ENCODE measurements at regions not wholly inside any gene's neighbourhood (a gene's known extent, or its start where the extent isn't known, plus 50 kb on each side); places are given as distances from the start of the nearest gene placed in this dataset.

DNA sequence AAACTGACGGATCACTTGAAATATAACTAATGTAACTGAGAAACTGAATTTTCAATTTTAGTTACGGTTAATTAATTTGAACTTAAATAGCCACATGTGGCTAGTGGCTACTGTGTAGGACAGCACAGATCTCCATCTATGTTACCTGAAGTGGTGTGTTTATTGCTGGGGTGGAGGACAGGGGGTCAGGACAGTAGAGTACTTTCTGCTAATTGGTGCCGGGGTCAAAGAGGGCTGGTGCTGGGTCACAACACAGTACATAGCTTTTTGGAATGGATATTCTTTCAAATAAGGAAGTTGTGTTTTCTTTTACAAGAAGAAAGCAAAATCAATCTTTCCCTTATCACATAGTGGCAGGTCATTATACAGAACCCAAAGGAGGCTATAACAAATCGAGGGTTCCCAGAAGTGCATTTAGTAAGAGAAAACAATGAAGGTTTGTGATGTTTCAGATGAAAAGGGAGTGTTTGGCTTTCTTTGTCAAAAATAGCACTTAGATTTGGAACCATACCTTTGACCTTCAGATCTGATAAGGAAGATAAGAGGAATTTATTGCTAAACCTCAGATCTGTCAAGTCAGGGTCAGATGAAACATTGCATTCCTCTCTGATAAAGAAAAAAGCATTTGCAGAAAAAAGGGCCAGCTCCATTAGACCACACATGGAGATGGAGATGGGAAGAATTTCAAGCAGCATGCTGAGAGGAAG is 384.5 kb downstream of the AASDHPPT start:
- no peak overlapping the region for H3K27ac ChIP-seq (ENCODE audit: extremely low read depth, low read depth, low read length)
- H3K4me3 ChIP-seq, result no peak overlapping the region
- ChIA-PET POLR2A (no interaction called here), CTCF (ENCODE audit: low intra/inter-chr PET ratio) (no interaction called here)
- no peaks in the 10 kb centered on the region for H3K4me1 ChIP-seq (replicated peaks in 1 of 2; ENCODE audit: control insufficient read depth in 2 of 2, insufficient read depth in 2 of 2, low read length in 2 of 2)
- H3K9me3 ChIP-seq (replicated peaks; ENCODE audit: control insufficient read depth, insufficient read depth, low read depth, low read length), result no peaks in the 10 kb centered on the region
- no peak for DNase-seq (ENCODE audit: extremely low read depth in 1 of 4, low spot score in 3 of 4)
- no peaks in the 10 kb centered on the region for H4K20me1 ChIP-seq (replicated peaks; ENCODE audit: control insufficient read depth, insufficient read depth, low read length)
- no peaks in the 10 kb centered on the region for H3K79me2 ChIP-seq (ENCODE audit: control insufficient read depth, insufficient read depth, low read length)
- intact Hi-C loops (cut with micrococcal nuclease), result no loop called here
- no peak overlapping the region for H3K9ac ChIP-seq (ENCODE audit: insufficient read depth in 1 of 2, low read depth in 2 of 2, low read length in 2 of 2)
- no peak overlapping the region for H3K4me2 ChIP-seq (ENCODE audit: insufficient read depth, low read length)
- 5% methylated on average over 4 of the region's 4 CpGs for WGBS (ENCODE audit: insufficient coverage, low coverage, missing lambda C conversion rate)
- in situ Hi-C loops (cut with MboI), result no loop called here
- H3K36me3 ChIP-seq (ENCODE audit: control insufficient read depth, insufficient read depth, low read length), result no peaks in the 10 kb centered on the region
- BruUV-seq (replicated peaks), result no TSS peak
- no peak for FAIRE-seq
- H2AFZ ChIP-seq (ENCODE audit: low read depth, low read length), result no peak overlapping the region
- no peaks in the 10 kb centered on the region for H3K9me1 ChIP-seq (ENCODE audit: control insufficient read depth, insufficient read depth, low read length)
- ATAC-seq, result no peak
- no peaks in the 10 kb centered on the region for H3K27me3 ChIP-seq (ENCODE audit: control insufficient read depth in 2 of 2, insufficient read depth in 2 of 2, low read length in 2 of 2)
- TF ChIP-seq RBBP5 (IDR thresholded peaks at IDR 0.05; ENCODE audit: borderline replicate concordance, insufficient read depth, low read length, poor library complexity, severe bottlenecking) (no peak), PRPF4 (IDR thresholded peaks at IDR 0.05; ENCODE audit: insufficient read depth, low read depth, low read length, poor library complexity, severe bottlenecking) (no peak), CTBP1 (IDR thresholded peaks at IDR 0.05; ENCODE audit: borderline replicate concordance) (no peak), SP2 (IDR thresholded peaks at IDR 0.05; ENCODE audit: extremely low read depth, low read depth, low read length, poor library complexity, severe bottlenecking) (no peak), ZNF780A (CRISPR knock-in tag; IDR thresholded peaks at IDR 0.05) (no peak), RBFOX2 (IDR thresholded peaks at IDR 0.05; ENCODE audit: low read depth, low read length) (no peak), ZNF263 (CRISPR knock-in tag; IDR thresholded peaks at IDR 0.05; ENCODE audit: borderline replicate concordance) (no peak), ZNF436 (CRISPR knock-in tag; IDR thresholded peaks at IDR 0.05) (no peak), IRF2 (CRISPR knock-in tag; IDR thresholded peaks at IDR 0.05) (no peak), ATF1 (CRISPR knock-in tag; IDR thresholded peaks at IDR 0.05) (no peak), ATF1 (tag; IDR thresholded peaks at IDR 0.05) (no peak), SREBF2 (CRISPR knock-in tag; IDR thresholded peaks at IDR 0.05) (no peak), JUNB (CRISPR knock-in tag; conservative IDR thresholded peaks at IDR 0.05) (no peak)
- TF ChIP-seq, protein P1, sequence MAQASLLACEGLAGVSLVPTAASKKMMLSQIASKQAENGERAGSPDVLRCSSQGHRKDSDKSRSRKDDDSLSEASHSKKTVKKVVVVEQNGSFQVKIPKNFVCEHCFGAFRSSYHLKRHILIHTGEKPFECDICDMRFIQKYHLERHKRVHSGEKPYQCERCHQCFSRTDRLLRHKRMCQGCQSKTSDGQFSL (CRISPR knock-in tag; IDR thresholded peaks at IDR 0.05), result no peak
- TF ChIP-seq, protein P1 (tag; IDR thresholded peaks at IDR 0.05), result no peak

Data from K562 (cell line).